Endodermal cell (in vitro differentiated cells): ENCODE measurements at regions not wholly inside any gene's neighbourhood (a gene's known extent, or its start where the extent isn't known, plus 50 kb on each side); places are given as distances from the start of the nearest gene placed in this dataset.

Experiments used
- DNase-seq: peaks from one replicate; pipeline ENCODE4 v3.0.0-alpha.2; 2017
- H3K27ac ChIP-seq: 2 replicates; pipeline ENCODE4 v1.5.1; 2013; ENCODE audit warnings: mild to moderate bottlenecking, low read depth, low read length, moderate library complexity
- H3K27me3 ChIP-seq: 2 replicates; pipeline ENCODE4 v1.6.1; 2013; ENCODE audit warnings: mild to moderate bottlenecking, low read length, moderate library complexity; ENCODE audit not compliant: insufficient read depth, control insufficient read depth, poor library complexity, severe bottlenecking
- H3K36me3 ChIP-seq: 2 replicates; pipeline ENCODE4 v1.7.0; 2013; ENCODE audit warnings: mild to moderate bottlenecking, low read length, moderate library complexity; ENCODE audit not compliant: control insufficient read depth, insufficient read depth
- H3K4me1 ChIP-seq: one replicate; pipeline ENCODE4 v1.7.0; 2013; ENCODE audit warnings: low read length; ENCODE audit not compliant: control insufficient read depth, insufficient read depth
- H3K4me3 ChIP-seq: 2 replicates; pipeline ENCODE4 v1.5.1; 2013; ENCODE audit warnings: mild to moderate bottlenecking, low read length, moderate library complexity
- H3K9ac ChIP-seq: 2 replicates; pipeline ENCODE4 v1.6.1; 2013; ENCODE audit warnings: mild to moderate bottlenecking, low read length, moderate library complexity; ENCODE audit not compliant: poor library complexity, severe bottlenecking; ENCODE audit errors: extremely low read depth
- H3K9me3 ChIP-seq: 2 replicates; pipeline ENCODE4 v1.6.1; 2013; ENCODE audit warnings: mild to moderate bottlenecking, low read length, moderate library complexity; ENCODE audit not compliant: control insufficient read depth
- H3K27ac Mint-ChIP-seq: 2 replicates; pipeline ENCODE4 v1.8.0; 2020; ENCODE audit warnings: mixed read lengths
- H3K27me3 Mint-ChIP-seq: 2 replicates; pipeline ENCODE4 v1.8.0; 2021; ENCODE audit warnings: mild to moderate bottlenecking, mixed read lengths; ENCODE audit not compliant: insufficient read depth
- H3K36me3 Mint-ChIP-seq: 2 replicates; pipeline ENCODE4 v1.8.0; 2020; ENCODE audit warnings: low read depth, mixed read lengths
- H3K4me1 Mint-ChIP-seq: 2 replicates; pipeline ENCODE4 v1.8.0; 2020; ENCODE audit warnings: mixed read lengths
- H3K4me3 Mint-ChIP-seq: 2 replicates; pipeline ENCODE4 v1.8.0; 2020; ENCODE audit warnings: mild to moderate bottlenecking, moderate library complexity, mixed read lengths
- H3K9me3 Mint-ChIP-seq: 2 replicates; pipeline ENCODE4 v1.8.0; 2020; ENCODE audit warnings: mild to moderate bottlenecking, mixed read lengths
- WGBS, 2 experiments: methylation state at CpG; one replicate each; pipeline versions ENCODE4 v1.1.5 to v1.1.7; 2013; ENCODE audit warnings: missing lambda C conversion rate in 2 of 2, mixed read lengths in 1 of 2; ENCODE audit not compliant: insufficient coverage in 1 of 2, insufficient read length in 1 of 2; 5-methylcytosine and 5-hydroxymethylcytosine counted together
- TF ChIP-seq, protein P1 (sequence below): fragments of 200-600 bp; sonication (generic); conservative IDR thresholded peaks from 2 replicates; pipeline ENCODE4 v1.5.0; 2021; ENCODE audit warnings: antibody characterized with exemption, mild to moderate bottlenecking

GRCh38 chr14:101119830-101120571 lies 216.5 kb upstream of the RTL1 start:
- Mint-ChIP-seq H3K36me3 (no peaks in the 10 kb centered on the region), H3K27ac (no peak overlapping the region), H3K4me1 (peaks cover 32% of the 10 kb centered on the region), H3K27me3 (no peaks in the 10 kb centered on the region), H3K9me3 (no peaks in the 10 kb centered on the region), H3K4me3 (no peak overlapping the region)
- Histone ChIP-seq H3K27me3 (no peaks in the 10 kb centered on the region), H3K9ac (no peak overlapping the region), H3K27ac (no peak overlapping the region), H3K36me3 (no peaks in the 10 kb centered on the region), H3K4me3 (no peak overlapping the region), H3K9me3 (no peaks in the 10 kb centered on the region), H3K4me1 (peaks cover 15% of the 10 kb centered on the region)
- peak; percentile 64 for DNase-seq
- TF ChIP-seq, protein P1, sequence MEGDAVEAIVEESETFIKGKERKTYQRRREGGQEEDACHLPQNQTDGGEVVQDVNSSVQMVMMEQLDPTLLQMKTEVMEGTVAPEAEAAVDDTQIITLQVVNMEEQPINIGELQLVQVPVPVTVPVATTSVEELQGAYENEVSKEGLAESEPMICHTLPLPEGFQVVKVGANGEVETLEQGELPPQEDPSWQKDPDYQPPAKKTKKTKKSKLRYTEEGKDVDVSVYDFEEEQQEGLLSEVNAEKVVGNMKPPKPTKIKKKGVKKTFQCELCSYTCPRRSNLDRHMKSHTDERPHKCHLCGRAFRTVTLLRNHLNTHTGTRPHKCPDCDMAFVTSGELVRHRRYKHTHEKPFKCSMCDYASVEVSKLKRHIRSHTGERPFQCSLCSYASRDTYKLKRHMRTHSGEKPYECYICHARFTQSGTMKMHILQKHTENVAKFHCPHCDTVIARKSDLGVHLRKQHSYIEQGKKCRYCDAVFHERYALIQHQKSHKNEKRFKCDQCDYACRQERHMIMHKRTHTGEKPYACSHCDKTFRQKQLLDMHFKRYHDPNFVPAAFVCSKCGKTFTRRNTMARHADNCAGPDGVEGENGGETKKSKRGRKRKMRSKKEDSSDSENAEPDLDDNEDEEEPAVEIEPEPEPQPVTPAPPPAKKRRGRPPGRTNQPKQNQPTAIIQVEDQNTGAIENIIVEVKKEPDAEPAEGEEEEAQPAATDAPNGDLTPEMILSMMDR: peak; percentile 59
- WGBS, 2 experiments: 84 to 87% methylated on average over 17 to 20 of the region's 20 CpGs

DNA sequence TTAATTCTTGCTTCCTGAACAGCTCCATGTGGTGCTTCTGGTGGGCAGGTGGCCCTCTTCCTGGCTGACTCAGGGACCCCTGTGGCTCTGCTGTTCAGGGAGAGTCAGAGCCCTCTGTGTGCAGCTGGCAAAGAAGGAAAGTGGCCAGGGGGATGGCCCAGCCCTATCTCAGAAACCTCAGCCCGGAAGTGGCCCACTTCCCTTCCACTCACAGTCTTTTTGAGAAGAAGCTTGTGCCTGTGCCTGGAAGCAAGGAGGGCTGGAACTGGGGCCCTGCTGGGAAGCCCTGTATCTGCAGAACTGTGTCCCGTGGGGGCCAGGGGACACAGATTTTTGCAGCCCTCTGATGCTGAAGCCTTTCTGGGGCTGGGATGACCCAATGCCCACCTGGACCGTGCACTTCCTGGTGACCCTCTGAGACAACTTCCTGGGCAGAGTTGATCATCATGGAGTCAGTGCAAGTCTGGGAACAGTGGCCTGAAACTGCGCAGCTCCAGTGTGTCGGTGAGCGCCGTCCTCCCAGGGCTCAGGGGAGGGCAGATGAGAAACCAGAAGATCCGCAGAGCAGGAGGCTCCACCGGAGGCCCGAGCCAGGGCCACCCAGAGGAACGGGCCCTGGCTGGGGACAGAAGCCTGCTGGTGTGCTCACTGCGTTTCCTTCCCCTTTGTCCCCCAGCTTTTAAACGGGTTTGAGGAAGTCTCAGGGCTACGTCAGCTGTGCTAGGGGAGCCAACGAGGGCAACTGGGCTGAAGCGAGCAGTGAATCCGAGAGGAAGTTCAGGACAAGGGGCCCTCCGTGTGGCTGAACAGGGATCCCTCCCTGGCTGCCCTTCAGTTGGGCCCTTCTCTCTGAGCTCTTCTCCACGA lies 217.4 kb upstream of the RTL1 start:
- no peaks in the 10 kb centered on the region for H3K9me3 ChIP-seq
- Mint-ChIP-seq H3K4me1 (peaks cover 26% of the 10 kb centered on the region), H3K9me3 (no peaks in the 10 kb centered on the region), H3K27ac (no peak overlapping the region), H3K27me3 (no peaks in the 10 kb centered on the region), H3K4me3 (no peak overlapping the region), H3K36me3 (no peaks in the 10 kb centered on the region)
- no peak overlapping the region for H3K9ac ChIP-seq
- H3K4me1 ChIP-seq: peaks cover 15% of the 10 kb centered on the region
- DNase-seq: peak; percentile 54
- H3K27me3 ChIP-seq: no peaks in the 10 kb centered on the region
- no peak overlapping the region for H3K27ac ChIP-seq
- H3K4me3 ChIP-seq: no peak overlapping the region
- TF ChIP-seq, protein P1: no peak
- 90 to 95% methylated on average over 18 to 19 of the region's 19 CpGs for WGBS, 2 experiments
- no peaks in the 10 kb centered on the region for H3K36me3 ChIP-seq

- TF ChIP-seq, protein P1: no peak
- no peak overlapping the region for H3K9ac ChIP-seq
- peaks cover 19% of the 10 kb centered on the region for H3K4me1 Mint-ChIP-seq
- H3K4me3 ChIP-seq: no peak overlapping the region
- H3K27ac Mint-ChIP-seq: no peak overlapping the region
- H3K27ac ChIP-seq: no peak overlapping the region
- H3K4me1 ChIP-seq: peaks cover 7% of the 10 kb centered on the region
- no peaks in the 10 kb centered on the region for H3K27me3 Mint-ChIP-seq
- no peaks in the 10 kb centered on the region for H3K36me3 ChIP-seq
- no peaks in the 10 kb centered on the region for H3K9me3 Mint-ChIP-seq
- H3K27me3 ChIP-seq: no peaks in the 10 kb centered on the region
- WGBS, 2 experiments: 92 to 93% methylated on average over 10 to 13 of the region's 13 CpGs
- peak; percentile 28 for DNase-seq
- H3K4me3 Mint-ChIP-seq: no peak overlapping the region
- no peaks in the 10 kb centered on the region for H3K9me3 ChIP-seq
- H3K36me3 Mint-ChIP-seq: no peaks in the 10 kb centered on the region
Observed at GRCh38 chr14:101121508-101122139, 218.1 kb upstream of the RTL1 start.
